ENCODE measurements at regions not wholly inside any gene's neighbourhood (a gene's known extent, or its start where the extent isn't known, plus 50 kb on each side); places are given as distances from the start of the nearest gene placed in this dataset.

- Histone ChIP-seq H4K20me1 (ENCODE audit: insufficient read depth, low read length) (no peaks in the 10 kb centered on the region), H3K4me3 (ENCODE audit: insufficient read depth, low read length) (no peak overlapping the region), H3K36me3 (ENCODE audit: insufficient read depth, low read length) (no peaks in the 10 kb centered on the region), H3K9me3 (ENCODE audit: low read depth, low read length) (peaks cover 2% of the 10 kb centered on the region), H3K27me3 (ENCODE audit: insufficient read depth, low read length) (no peaks in the 10 kb centered on the region), H3K4me1 (ENCODE audit: insufficient read depth, low read length) (no peaks in the 10 kb centered on the region), H2AFZ (ENCODE audit: low read length) (no peak overlapping the region), H3K79me2 (ENCODE audit: insufficient read depth, low read length) (no peaks in the 10 kb centered on the region), H3K27ac (ENCODE audit: low read depth, low read length) (no peak overlapping the region), H3K4me2 (ENCODE audit: insufficient read depth, low read length) (no peak overlapping the region)
- no peak for TF ChIP-seq CTCF (IDR thresholded peaks at IDR 0.05; ENCODE audit: extremely low read depth, low read depth, low read length)
- no peak for DNase-seq (ENCODE audit: insufficient read length, low spot score, missing footprints)
These were observed 668.4 kb downstream of the KCNT2 start for GRCh38 chr1:195939844-195940243.

- Histone ChIP-seq H2AFZ (ENCODE audit: low read length) (no peak overlapping the region), H3K27ac (ENCODE audit: low read depth, low read length) (no peak overlapping the region), H3K79me2 (ENCODE audit: insufficient read depth, low read length) (no peaks in the 10 kb centered on the region), H3K9me3 (ENCODE audit: low read depth, low read length) (no peaks in the 10 kb centered on the region), H3K4me3 (ENCODE audit: insufficient read depth, low read length) (no peak overlapping the region), H4K20me1 (ENCODE audit: insufficient read depth, low read length) (no peaks in the 10 kb centered on the region), H3K27me3 (ENCODE audit: insufficient read depth, low read length) (no peaks in the 10 kb centered on the region), H3K4me2 (ENCODE audit: insufficient read depth, low read length) (no peak overlapping the region), H3K4me1 (ENCODE audit: insufficient read depth, low read length) (no peaks in the 10 kb centered on the region), H3K36me3 (ENCODE audit: insufficient read depth, low read length) (no peaks in the 10 kb centered on the region)
- no peak for DNase-seq (ENCODE audit: insufficient read length, low spot score, missing footprints)
- TF ChIP-seq CTCF (IDR thresholded peaks at IDR 0.05; ENCODE audit: extremely low read depth, low read depth, low read length): no peak
These were observed 673.3 kb downstream of the KCNT2 start for GRCh38 chr1:195934817-195935553.

- no peak for DNase-seq (ENCODE audit: insufficient read length, low spot score, missing footprints)
- no peak overlapping the region for H3K4me3 ChIP-seq (ENCODE audit: insufficient read depth, low read length)
- TF ChIP-seq CTCF (IDR thresholded peaks at IDR 0.05; ENCODE audit: extremely low read depth, low read depth, low read length): no peak
- no peak overlapping the region for H3K4me2 ChIP-seq (ENCODE audit: insufficient read depth, low read length)
- H3K27ac ChIP-seq (ENCODE audit: low read depth, low read length): no peak overlapping the region
- no peaks in the 10 kb centered on the region for H3K9me3 ChIP-seq (ENCODE audit: low read depth, low read length)
- no peaks in the 10 kb centered on the region for H3K36me3 ChIP-seq (ENCODE audit: insufficient read depth, low read length)
- H3K27me3 ChIP-seq (ENCODE audit: insufficient read depth, low read length): no peaks in the 10 kb centered on the region
- H2AFZ ChIP-seq (ENCODE audit: low read length): no peak overlapping the region
- H3K79me2 ChIP-seq (ENCODE audit: insufficient read depth, low read length): no peaks in the 10 kb centered on the region
- H3K4me1 ChIP-seq (ENCODE audit: insufficient read depth, low read length): no peaks in the 10 kb centered on the region
- H4K20me1 ChIP-seq (ENCODE audit: insufficient read depth, low read length): no peaks in the 10 kb centered on the region
These were observed 674.4 kb downstream of the KCNT2 start for GRCh38 chr1:195933835-195934234.

GRCh38 chr1:195915826-195916225 is 692.4 kb downstream of the KCNT2 start:
- Histone ChIP-seq H3K27me3 (ENCODE audit: insufficient read depth, low read length) (no peaks in the 10 kb centered on the region), H3K27ac (ENCODE audit: low read depth, low read length) (no peak overlapping the region), H2AFZ (ENCODE audit: low read length) (no peak overlapping the region), H3K36me3 (ENCODE audit: insufficient read depth, low read length) (no peaks in the 10 kb centered on the region), H3K9me3 (ENCODE audit: low read depth, low read length) (no peaks in the 10 kb centered on the region), H3K4me1 (ENCODE audit: insufficient read depth, low read length) (no peaks in the 10 kb centered on the region), H3K79me2 (ENCODE audit: insufficient read depth, low read length) (no peaks in the 10 kb centered on the region), H3K4me2 (ENCODE audit: insufficient read depth, low read length) (no peak overlapping the region), H4K20me1 (ENCODE audit: insufficient read depth, low read length) (no peaks in the 10 kb centered on the region), H3K4me3 (ENCODE audit: insufficient read depth, low read length) (no peak overlapping the region)
- no peak for TF ChIP-seq CTCF (IDR thresholded peaks at IDR 0.05; ENCODE audit: extremely low read depth, low read depth, low read length)
- no peak for DNase-seq (ENCODE audit: insufficient read length, low spot score, missing footprints)

Measured in osteoblast (primary cell).